ENCODE measurements at regions not wholly inside any gene's neighbourhood (a gene's known extent, or its start where the extent isn't known, plus 50 kb on each side); places are given as distances from the start of the nearest gene placed in this dataset.

DNA sequence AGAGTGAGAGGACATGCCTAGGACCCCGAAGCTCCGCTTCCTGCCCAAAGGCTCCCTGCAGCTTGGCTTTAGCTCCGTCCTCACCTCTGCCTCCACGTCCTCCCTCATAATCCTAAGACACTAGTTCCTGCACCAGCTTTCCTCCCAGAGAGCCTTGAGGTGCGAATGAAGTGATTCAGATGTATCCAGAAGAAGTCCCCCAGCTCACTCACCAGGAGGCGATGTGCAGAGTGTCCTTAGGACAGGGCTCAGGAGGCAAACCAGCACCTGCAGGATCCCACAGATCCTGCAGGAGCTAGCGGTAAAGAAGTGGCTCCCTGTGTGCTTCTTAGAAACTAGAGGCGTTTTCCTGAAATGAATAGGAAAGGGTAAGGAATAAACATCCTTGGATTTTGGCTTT is 109.7 kb downstream of the HSPH1 start:
- H3K4me3 ChIP-seq (ENCODE audit: low read depth, low read length): no peak overlapping the region
- TF ChIP-seq, protein P1, sequence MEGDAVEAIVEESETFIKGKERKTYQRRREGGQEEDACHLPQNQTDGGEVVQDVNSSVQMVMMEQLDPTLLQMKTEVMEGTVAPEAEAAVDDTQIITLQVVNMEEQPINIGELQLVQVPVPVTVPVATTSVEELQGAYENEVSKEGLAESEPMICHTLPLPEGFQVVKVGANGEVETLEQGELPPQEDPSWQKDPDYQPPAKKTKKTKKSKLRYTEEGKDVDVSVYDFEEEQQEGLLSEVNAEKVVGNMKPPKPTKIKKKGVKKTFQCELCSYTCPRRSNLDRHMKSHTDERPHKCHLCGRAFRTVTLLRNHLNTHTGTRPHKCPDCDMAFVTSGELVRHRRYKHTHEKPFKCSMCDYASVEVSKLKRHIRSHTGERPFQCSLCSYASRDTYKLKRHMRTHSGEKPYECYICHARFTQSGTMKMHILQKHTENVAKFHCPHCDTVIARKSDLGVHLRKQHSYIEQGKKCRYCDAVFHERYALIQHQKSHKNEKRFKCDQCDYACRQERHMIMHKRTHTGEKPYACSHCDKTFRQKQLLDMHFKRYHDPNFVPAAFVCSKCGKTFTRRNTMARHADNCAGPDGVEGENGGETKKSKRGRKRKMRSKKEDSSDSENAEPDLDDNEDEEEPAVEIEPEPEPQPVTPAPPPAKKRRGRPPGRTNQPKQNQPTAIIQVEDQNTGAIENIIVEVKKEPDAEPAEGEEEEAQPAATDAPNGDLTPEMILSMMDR (IDR thresholded peaks at IDR 0.05; ENCODE audit: low read depth, low read length, missing control alignments): no peak
- in situ Hi-C loops (cut with HindIII; ENCODE audit: low sequenced_read_pairs): no loop called here
- DNase-seq (ENCODE audit: low read depth): no peak

DNA sequence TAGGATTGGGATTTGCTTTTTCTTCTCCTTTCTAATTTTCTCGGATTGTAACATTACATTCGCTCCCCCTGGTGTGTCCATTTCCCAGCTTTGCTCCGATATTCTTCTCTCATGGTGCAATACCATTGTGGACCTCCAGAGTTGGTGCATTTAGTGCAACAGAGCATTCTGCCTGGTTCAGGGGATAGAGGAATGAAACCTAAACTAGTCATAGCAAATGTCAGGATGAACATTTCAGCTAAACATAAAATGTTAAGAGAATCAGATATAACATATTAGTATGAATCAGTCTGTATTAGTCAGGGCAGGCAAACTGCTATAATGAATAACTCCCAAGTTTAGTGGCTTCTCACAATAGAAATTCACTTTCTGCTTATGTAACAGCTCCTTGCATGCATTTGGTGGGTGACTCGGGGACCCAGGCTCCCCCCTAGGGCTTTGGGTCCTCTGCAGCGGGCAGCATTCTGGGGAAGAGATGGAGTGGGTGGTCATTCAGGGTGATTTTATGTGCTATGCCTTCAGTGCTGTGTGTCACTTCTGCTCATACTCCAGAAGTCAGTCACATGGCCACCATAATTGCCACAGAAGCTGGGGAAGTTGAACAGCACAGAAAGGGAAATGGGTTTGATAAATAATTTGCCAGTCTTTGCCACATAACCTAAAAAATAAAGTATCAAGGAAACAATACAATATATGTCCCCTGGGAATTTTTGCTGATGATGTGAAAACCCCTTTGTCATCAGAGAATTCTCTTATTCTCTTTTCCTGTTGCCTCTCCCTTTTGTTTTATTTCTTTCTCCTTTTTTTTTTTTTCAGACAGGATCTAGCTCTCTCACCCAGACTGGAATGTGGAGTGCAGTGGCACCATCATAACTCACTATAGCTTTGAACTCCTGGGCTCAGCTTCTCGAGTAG is 111.0 kb downstream of the HSPH1 start:
- in situ Hi-C loops (cut with HindIII; ENCODE audit: low sequenced_read_pairs): no loop called here
- H3K4me3 ChIP-seq (ENCODE audit: low read depth, low read length): no peak overlapping the region
- TF ChIP-seq, protein P1 (IDR thresholded peaks at IDR 0.05; ENCODE audit: low read depth, low read length, missing control alignments): peak; percentile 51
- DNase-seq (ENCODE audit: low read depth): no peak

DNA sequence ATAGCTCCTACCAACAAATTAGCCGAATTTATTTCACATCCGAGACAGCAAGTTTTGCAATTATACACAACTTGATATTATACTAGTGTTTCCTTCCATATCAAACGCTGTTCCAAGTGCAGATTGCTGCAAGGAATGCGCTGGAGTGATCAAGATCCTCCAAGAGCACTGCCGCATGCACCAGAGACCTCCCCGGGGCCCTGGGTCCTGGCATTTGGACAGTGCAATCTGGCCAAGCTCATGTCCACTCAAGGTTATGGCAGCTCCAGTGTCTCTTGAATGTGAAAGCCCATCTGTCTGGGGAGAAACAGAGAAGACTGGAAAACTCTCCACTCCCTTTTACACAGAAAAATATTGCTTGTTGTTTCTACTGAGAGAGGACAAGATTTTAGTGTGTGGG is 111.9 kb downstream of the HSPH1 start:
- TF ChIP-seq, protein P1 (IDR thresholded peaks at IDR 0.05; ENCODE audit: low read depth, low read length, missing control alignments): no peak
- H3K4me3 ChIP-seq (ENCODE audit: low read depth, low read length): no peak overlapping the region
- DNase-seq (ENCODE audit: low read depth): no peak
- in situ Hi-C loops (cut with HindIII; ENCODE audit: low sequenced_read_pairs): no loop called here

DNA sequence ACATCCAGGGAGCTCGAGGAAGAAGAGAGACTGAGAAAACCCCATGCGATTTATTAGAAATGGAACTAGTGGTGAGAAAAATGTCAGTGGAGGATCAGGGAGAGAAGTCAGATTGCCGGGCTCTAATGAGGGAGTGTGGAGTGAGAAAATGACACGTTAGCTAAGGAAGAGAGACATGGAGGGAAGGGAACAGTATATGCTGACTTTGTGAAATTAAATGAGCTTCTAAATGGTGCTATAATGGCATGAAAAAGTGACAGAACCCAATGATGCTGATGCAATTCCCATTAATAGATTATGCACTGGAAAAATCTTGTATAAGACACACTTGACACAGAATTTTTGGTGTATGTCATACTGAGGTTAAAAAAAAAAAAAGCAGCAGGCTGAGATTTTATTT is 112.6 kb downstream of the HSPH1 start:
- H3K4me3 ChIP-seq (ENCODE audit: low read depth, low read length): no peak overlapping the region
- DNase-seq (ENCODE audit: low read depth): no peak
- TF ChIP-seq, protein P1 (IDR thresholded peaks at IDR 0.05; ENCODE audit: low read depth, low read length, missing control alignments): no peak
- in situ Hi-C loops (cut with HindIII; ENCODE audit: low sequenced_read_pairs): no loop called here

DNA sequence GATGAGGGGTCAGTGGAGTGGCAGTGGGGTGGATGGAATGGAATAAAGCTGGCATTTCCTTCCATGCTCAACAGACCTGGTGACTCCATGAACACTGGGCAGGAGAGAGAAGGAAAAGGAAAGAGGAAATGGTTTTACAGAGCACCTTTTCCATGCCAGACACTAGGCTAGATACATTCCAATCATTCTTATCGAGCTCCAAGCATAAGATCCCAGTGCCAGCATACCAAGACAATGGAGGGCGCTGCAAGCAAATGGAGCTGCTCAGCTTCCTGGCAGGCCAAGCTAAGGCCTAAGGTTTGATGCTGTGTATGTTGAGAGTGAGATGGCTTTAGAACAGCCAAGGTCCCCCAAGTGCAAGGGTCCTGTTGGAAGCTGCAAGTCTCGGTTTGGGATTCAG is 113.2 kb downstream of the HSPH1 start:
- no peak for DNase-seq (ENCODE audit: low read depth)
- TF ChIP-seq, protein P1 (IDR thresholded peaks at IDR 0.05; ENCODE audit: low read depth, low read length, missing control alignments): no peak
- in situ Hi-C loops (cut with HindIII; ENCODE audit: low sequenced_read_pairs): no loop called here
- no peak overlapping the region for H3K4me3 ChIP-seq (ENCODE audit: low read depth, low read length)

DNA sequence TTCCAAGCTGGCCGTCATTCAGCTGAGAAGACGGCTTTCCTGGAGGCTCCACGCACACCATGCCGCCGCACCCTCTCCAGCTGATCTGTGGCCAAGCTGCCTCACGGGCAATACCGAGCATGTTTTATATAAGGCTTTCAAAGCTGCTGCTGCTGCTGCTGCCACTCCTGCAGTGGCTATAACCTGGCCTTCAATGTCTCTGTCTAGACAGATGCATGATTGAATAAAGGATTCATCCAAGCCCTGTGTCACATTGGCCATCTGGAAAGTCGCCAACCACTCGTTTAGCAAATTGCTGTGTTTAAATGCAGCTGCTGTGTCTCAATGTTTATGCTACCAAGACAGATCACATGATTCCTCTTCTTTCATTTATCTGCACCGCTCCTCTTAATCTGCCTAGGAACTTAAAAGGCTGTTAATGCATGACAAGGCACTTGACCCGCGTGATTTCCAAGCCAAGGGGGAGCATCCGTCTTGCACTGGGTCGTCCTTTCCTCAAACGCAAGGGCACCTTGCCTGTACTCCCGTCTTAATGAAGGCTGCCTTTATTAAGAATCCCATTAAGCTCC is 114.3 kb downstream of the TEX26 start:
- H3K4me3 ChIP-seq (ENCODE audit: low read depth, low read length): no peak overlapping the region
- in situ Hi-C loops (cut with HindIII; ENCODE audit: low sequenced_read_pairs): no loop called here
- TF ChIP-seq, protein P1 (IDR thresholded peaks at IDR 0.05; ENCODE audit: low read depth, low read length, missing control alignments): no peak
- no peak for DNase-seq (ENCODE audit: low read depth)
